SJSA1 (cell line): ENCODE measurements at regions not wholly inside any gene's neighbourhood (a gene's known extent, or its start where the extent isn't known, plus 50 kb on each side); places are given as distances from the start of the nearest gene placed in this dataset.

Source experiments
- DNase-seq, 2 experiments: peaks; one replicate each; pipeline ENCODE4 v3.0.0-alpha.2; 2015 to 2020; ENCODE audit warnings: low spot score in 2 of 2, low read depth in 1 of 2
- H3K27ac ChIP-seq: fragments of 250-450 bp; sonication (Bioruptor Pico); 2 replicates; pipeline ENCODE4 v1.5.1; 2020; ENCODE audit warnings: mild to moderate bottlenecking, moderate library complexity
- H3K27me3 ChIP-seq: fragments of 250-450 bp; sonication (Bioruptor Pico); replicated peaks from 2 replicates; pipeline ENCODE4 v1.5.1; 2020; ENCODE audit warnings: mild to moderate bottlenecking, moderate library complexity
- H3K36me3 ChIP-seq: fragments of 250-450 bp; sonication (Bioruptor Pico); 2 replicates; pipeline ENCODE4 v1.5.1; 2020; ENCODE audit warnings: mild to moderate bottlenecking
- H3K4me1 ChIP-seq: fragments of 250-450 bp; sonication (Bioruptor Pico); replicated peaks from 2 replicates; pipeline ENCODE4 v1.6.1; 2021; ENCODE audit warnings: mild to moderate bottlenecking
- H3K4me3 ChIP-seq: fragments of 250-450 bp; sonication (Bioruptor Pico); 2 replicates; pipeline ENCODE4 v1.5.1; 2020; ENCODE audit warnings: mild to moderate bottlenecking
- H3K9me3 ChIP-seq: fragments of 250-450 bp; sonication (Bioruptor Pico); replicated peaks from 2 replicates; pipeline ENCODE4 v1.5.1; 2020; ENCODE audit warnings: mild to moderate bottlenecking

GRCh38 chr16:6602405-6602804 lies 730.2 kb upstream of the RBFOX1 start:
- Histone ChIP-seq H3K27ac (no peak overlapping the region), H3K4me1 (no peaks in the 10 kb centered on the region), H3K36me3 (no peaks in the 10 kb centered on the region), H3K4me3 (no peak overlapping the region), H3K27me3 (no peaks in the 10 kb centered on the region), H3K9me3 (no peaks in the 10 kb centered on the region)
- DNase-seq = no peak

GRCh38 chr16:6600167-6600566 lies 732.5 kb upstream of the RBFOX1 start:
- no peaks in the 10 kb centered on the region for H3K9me3 ChIP-seq
- H3K36me3 ChIP-seq = no peaks in the 10 kb centered on the region
- no peak overlapping the region for H3K27ac ChIP-seq
- no peaks in the 10 kb centered on the region for H3K4me1 ChIP-seq
- no peak overlapping the region for H3K4me3 ChIP-seq
- DNase-seq = no peak
- no peaks in the 10 kb centered on the region for H3K27me3 ChIP-seq

- H3K4me3 ChIP-seq = no peak overlapping the region
- H3K27me3 ChIP-seq = no peaks in the 10 kb centered on the region
- no peak for DNase-seq
- no peaks in the 10 kb centered on the region for H3K9me3 ChIP-seq
- no peak overlapping the region for H3K27ac ChIP-seq
- no peaks in the 10 kb centered on the region for H3K36me3 ChIP-seq
- H3K4me1 ChIP-seq = no peaks in the 10 kb centered on the region
Measured at GRCh38 chr16:6593799-6594198, 738.8 kb upstream of the RBFOX1 start.

- Histone ChIP-seq H3K27me3 (no peaks in the 10 kb centered on the region), H3K4me1 (no peaks in the 10 kb centered on the region), H3K27ac (no peak overlapping the region), H3K9me3 (no peaks in the 10 kb centered on the region), H3K36me3 (no peaks in the 10 kb centered on the region), H3K4me3 (no peak overlapping the region)
- DNase-seq = no peak
Measured at GRCh38 chr16:6576606-6577005, 756.0 kb upstream of the RBFOX1 start.

- no peak overlapping the region for H3K27ac ChIP-seq
- no peak overlapping the region for H3K4me3 ChIP-seq
- H3K27me3 ChIP-seq = no peaks in the 10 kb centered on the region
- no peaks in the 10 kb centered on the region for H3K36me3 ChIP-seq
- DNase-seq = no peak
- no peaks in the 10 kb centered on the region for H3K4me1 ChIP-seq
- no peaks in the 10 kb centered on the region for H3K9me3 ChIP-seq
Measured at GRCh38 chr16:6576113-6576512, 756.5 kb upstream of the RBFOX1 start.

GRCh38 chr16:6574146-6574545 lies 758.5 kb upstream of the RBFOX1 start:
- H3K27ac ChIP-seq = no peak overlapping the region
- no peaks in the 10 kb centered on the region for H3K4me1 ChIP-seq
- H3K4me3 ChIP-seq = no peak overlapping the region
- DNase-seq = no peak
- no peaks in the 10 kb centered on the region for H3K36me3 ChIP-seq
- no peaks in the 10 kb centered on the region for H3K9me3 ChIP-seq
- no peaks in the 10 kb centered on the region for H3K27me3 ChIP-seq

- Histone ChIP-seq H3K4me3 (no peak overlapping the region), H3K9me3 (no peaks in the 10 kb centered on the region), H3K36me3 (no peaks in the 10 kb centered on the region), H3K4me1 (no peaks in the 10 kb centered on the region), H3K27ac (no peak overlapping the region), H3K27me3 (no peaks in the 10 kb centered on the region)
- no peak for DNase-seq
Measured at GRCh38 chr16:6573577-6573976, 759.1 kb upstream of the RBFOX1 start.

- Histone ChIP-seq H3K27ac (no peak overlapping the region), H3K36me3 (no peaks in the 10 kb centered on the region), H3K4me1 (no peaks in the 10 kb centered on the region), H3K9me3 (no peaks in the 10 kb centered on the region), H3K4me3 (no peak overlapping the region), H3K27me3 (no peaks in the 10 kb centered on the region)
- no peak for DNase-seq
Measured at GRCh38 chr16:6571044-6571443, 761.6 kb upstream of the RBFOX1 start.

- Histone ChIP-seq H3K27me3 (no peaks in the 10 kb centered on the region), H3K27ac (no peak overlapping the region), H3K4me3 (no peak overlapping the region), H3K9me3 (no peaks in the 10 kb centered on the region), H3K4me1 (no peaks in the 10 kb centered on the region), H3K36me3 (no peaks in the 10 kb centered on the region)
- DNase-seq = no peak
Measured at GRCh38 chr16:6570530-6570929, 762.1 kb upstream of the RBFOX1 start.

GRCh38 chr16:6562986-6563385 lies 769.7 kb upstream of the RBFOX1 start:
- no peaks in the 10 kb centered on the region for H3K4me1 ChIP-seq
- H3K36me3 ChIP-seq = no peaks in the 10 kb centered on the region
- H3K27ac ChIP-seq = no peak overlapping the region
- 0 out of 2 replicates have a peak, but pooled peaks cover 2% of the 10 kb centered on the region for H3K9me3 ChIP-seq
- DNase-seq = no peak
- no peaks in the 10 kb centered on the region for H3K27me3 ChIP-seq
- H3K4me3 ChIP-seq = no peak overlapping the region

- Histone ChIP-seq H3K36me3 (no peaks in the 10 kb centered on the region), H3K27me3 (no peaks in the 10 kb centered on the region), H3K4me3 (no peak overlapping the region), H3K9me3 (0 out of 2 replicates have a peak, but pooled peaks cover 2% of the 10 kb centered on the region), H3K4me1 (no peaks in the 10 kb centered on the region), H3K27ac (no peak overlapping the region)
- DNase-seq = no peak
Measured at GRCh38 chr16:6560306-6561100, 772.1 kb upstream of the RBFOX1 start.

- Histone ChIP-seq H3K4me1 (no peaks in the 10 kb centered on the region), H3K27ac (no peak overlapping the region), H3K27me3 (no peaks in the 10 kb centered on the region), H3K36me3 (no peaks in the 10 kb centered on the region), H3K9me3 (0 out of 2 replicates have a peak, but pooled peaks cover 2% of the 10 kb centered on the region), H3K4me3 (no peak overlapping the region)
- no peak for DNase-seq
Measured at GRCh38 chr16:6558661-6559060, 774.0 kb upstream of the RBFOX1 start.

GRCh38 chr16:6558126-6558525 lies 774.5 kb upstream of the RBFOX1 start:
- H3K4me1 ChIP-seq = no peaks in the 10 kb centered on the region
- H3K9me3 ChIP-seq = 0 out of 2 replicates have a peak, but pooled peaks cover 2% of the 10 kb centered on the region
- no peak overlapping the region for H3K27ac ChIP-seq
- no peak for DNase-seq
- H3K36me3 ChIP-seq = no peaks in the 10 kb centered on the region
- no peak overlapping the region for H3K4me3 ChIP-seq
- no peaks in the 10 kb centered on the region for H3K27me3 ChIP-seq

- Histone ChIP-seq H3K27me3 (no peaks in the 10 kb centered on the region), H3K4me1 (no peaks in the 10 kb centered on the region), H3K36me3 (no peaks in the 10 kb centered on the region), H3K4me3 (no peak overlapping the region), H3K27ac (no peak overlapping the region), H3K9me3 (0 out of 2 replicates have a peak, but pooled peaks cover 2% of the 10 kb centered on the region)
- DNase-seq = no peak
Measured at GRCh38 chr16:6557353-6558023, 775.2 kb upstream of the RBFOX1 start.
